ENCODE measurements at regions not wholly inside any gene's neighbourhood (a gene's known extent, or its start where the extent isn't known, plus 50 kb on each side); places are given as distances from the start of the nearest gene placed in this dataset.

GRCh38 chrX:87755493-87755892 is 237.9 kb downstream of the KLHL4 start:
- DNase-seq (ENCODE audit: low read depth): no peak
- no peaks in the 10 kb centered on the region for H3K36me3 ChIP-seq (ENCODE audit: control insufficient read depth, insufficient read depth, low read length)
- H3K4me3 ChIP-seq (ENCODE audit: low read depth, low read length): no peak overlapping the region
- no peaks in the 10 kb centered on the region for H3K27me3 ChIP-seq (ENCODE audit: control insufficient read depth, insufficient read depth, low read length)
- no peak for FAIRE-seq
- TF ChIP-seq CTCF (IDR thresholded peaks at IDR 0.05; ENCODE audit: insufficient read depth, low read length, severe bottlenecking): no peak

GRCh38 chrX:87788976-87789375 is 271.4 kb downstream of the KLHL4 start:
- H3K27me3 ChIP-seq (ENCODE audit: control insufficient read depth, insufficient read depth, low read length): no peaks in the 10 kb centered on the region
- no peak for DNase-seq (ENCODE audit: low read depth)
- H3K36me3 ChIP-seq (ENCODE audit: control insufficient read depth, insufficient read depth, low read length): no peaks in the 10 kb centered on the region
- TF ChIP-seq CTCF (IDR thresholded peaks at IDR 0.05; ENCODE audit: insufficient read depth, low read length, severe bottlenecking): no peak
- FAIRE-seq: no peak
- no peak overlapping the region for H3K4me3 ChIP-seq (ENCODE audit: low read depth, low read length)

GRCh38 chrX:87798039-87798438 is 280.4 kb downstream of the KLHL4 start:
- Histone ChIP-seq H3K4me3 (ENCODE audit: low read depth, low read length) (no peak overlapping the region), H3K27me3 (ENCODE audit: control insufficient read depth, insufficient read depth, low read length) (no peaks in the 10 kb centered on the region), H3K36me3 (ENCODE audit: control insufficient read depth, insufficient read depth, low read length) (no peaks in the 10 kb centered on the region)
- no peak for TF ChIP-seq CTCF (IDR thresholded peaks at IDR 0.05; ENCODE audit: insufficient read depth, low read length, severe bottlenecking)
- FAIRE-seq (no peak), DNase-seq (ENCODE audit: low read depth) (no peak)

GRCh38 chrX:87805829-87806490 is 288.4 kb downstream of the KLHL4 start:
- Histone ChIP-seq H3K4me3 (ENCODE audit: low read depth, low read length) (no peak overlapping the region), H3K36me3 (ENCODE audit: control insufficient read depth, insufficient read depth, low read length) (no peaks in the 10 kb centered on the region), H3K27me3 (ENCODE audit: control insufficient read depth, insufficient read depth, low read length) (no peaks in the 10 kb centered on the region)
- DNase-seq (ENCODE audit: low read depth): no peak
- TF ChIP-seq CTCF (IDR thresholded peaks at IDR 0.05; ENCODE audit: insufficient read depth, low read length, severe bottlenecking): no peak
- FAIRE-seq: no peak

GRCh38 chrX:87808576-87809243 is 291.1 kb downstream of the KLHL4 start:
- TF ChIP-seq CTCF (IDR thresholded peaks at IDR 0.05; ENCODE audit: insufficient read depth, low read length, severe bottlenecking): no peak
- DNase-seq (ENCODE audit: low read depth) (no peak), FAIRE-seq (no peak)
- Histone ChIP-seq H3K36me3 (ENCODE audit: control insufficient read depth, insufficient read depth, low read length) (no peaks in the 10 kb centered on the region), H3K27me3 (ENCODE audit: control insufficient read depth, insufficient read depth, low read length) (no peaks in the 10 kb centered on the region), H3K4me3 (ENCODE audit: low read depth, low read length) (no peak overlapping the region)

Measured in bronchial epithelial cell (primary cell).